ENCODE measurements at regions not wholly inside any gene's neighbourhood (a gene's known extent, or its start where the extent isn't known, plus 50 kb on each side); places are given as distances from the start of the nearest gene placed in this dataset.

DNA sequence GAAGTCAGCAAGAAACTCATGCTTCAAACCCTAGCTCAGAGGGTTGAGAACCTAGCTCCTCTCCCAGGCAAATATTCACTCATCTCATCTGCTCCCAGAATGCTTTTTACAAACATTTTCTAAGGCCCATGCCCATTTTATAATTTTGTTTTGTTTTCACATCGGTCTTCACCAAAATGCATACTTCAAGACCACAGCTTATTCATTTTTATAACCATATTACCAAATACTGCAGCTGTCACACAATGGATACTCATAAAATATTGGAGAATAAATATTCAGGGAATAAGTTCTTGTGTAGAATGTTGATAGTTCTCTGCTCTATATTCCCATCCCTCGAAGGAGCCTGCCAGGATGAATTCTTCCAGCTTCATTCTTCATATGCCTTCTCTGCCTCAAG lies 50.8 kb upstream of the HOXC13 start:
- peaks cover 0 to 50% (median 3%) of the 10 kb centered on the region in 7 donors for H3K27me3 ChIP-seq (replicated peaks in 1 of 7)
- no peak overlapping the region for H3K4me3 ChIP-seq
- H3K27ac ChIP-seq, result no peak overlapping the region
- intact Hi-C loops (cut with DNase I; ENCODE audit: low total_unique reads), result no loop called here
- 83 to 97% (median 88%) methylated on average over 2 of the region's 2 CpGs for WGBS, 5 donors
- no peak for DNase-seq
- no peaks in the 10 kb centered on the region for H3K9me3 ChIP-seq
- TF ChIP-seq POLR2A (IDR thresholded peaks at IDR 0.05) (no peak), POLR2AphosphoS5 (IDR thresholded peaks at IDR 0.05) (no peak)
- TF ChIP-seq, protein P1, sequence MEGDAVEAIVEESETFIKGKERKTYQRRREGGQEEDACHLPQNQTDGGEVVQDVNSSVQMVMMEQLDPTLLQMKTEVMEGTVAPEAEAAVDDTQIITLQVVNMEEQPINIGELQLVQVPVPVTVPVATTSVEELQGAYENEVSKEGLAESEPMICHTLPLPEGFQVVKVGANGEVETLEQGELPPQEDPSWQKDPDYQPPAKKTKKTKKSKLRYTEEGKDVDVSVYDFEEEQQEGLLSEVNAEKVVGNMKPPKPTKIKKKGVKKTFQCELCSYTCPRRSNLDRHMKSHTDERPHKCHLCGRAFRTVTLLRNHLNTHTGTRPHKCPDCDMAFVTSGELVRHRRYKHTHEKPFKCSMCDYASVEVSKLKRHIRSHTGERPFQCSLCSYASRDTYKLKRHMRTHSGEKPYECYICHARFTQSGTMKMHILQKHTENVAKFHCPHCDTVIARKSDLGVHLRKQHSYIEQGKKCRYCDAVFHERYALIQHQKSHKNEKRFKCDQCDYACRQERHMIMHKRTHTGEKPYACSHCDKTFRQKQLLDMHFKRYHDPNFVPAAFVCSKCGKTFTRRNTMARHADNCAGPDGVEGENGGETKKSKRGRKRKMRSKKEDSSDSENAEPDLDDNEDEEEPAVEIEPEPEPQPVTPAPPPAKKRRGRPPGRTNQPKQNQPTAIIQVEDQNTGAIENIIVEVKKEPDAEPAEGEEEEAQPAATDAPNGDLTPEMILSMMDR (IDR thresholded peaks at IDR 0.05 in 8 of 11, conservative IDR thresholded peaks at IDR 0.05 in 3 of 11), result no peak
- no peaks in the 10 kb centered on the region for H3K4me1 ChIP-seq
- no peaks in the 10 kb centered on the region for H3K36me3 ChIP-seq

Small RNA genes lying in the stretch of these regions (small RNA-seq; reads per million reads assigned to genes)
- gene RN7SKP289, result 0 reads per million in 4 donors

Data from spleen (tissue), 11 donors.